ENCODE measurements at regions not wholly inside any gene's neighbourhood (a gene's known extent, or its start where the extent isn't known, plus 50 kb on each side); places are given as distances from the start of the nearest gene placed in this dataset.

- DNase-seq (ENCODE audit: low spot score in 2 of 2) (no peak), FAIRE-seq (no peak)
These were observed 292.1 kb downstream of the SOX11 start for GRCh38 chr2:5984273-5984655.

GRCh38 chr2:5984946-5985345 lies 292.8 kb downstream of the SOX11 start:
- FAIRE-seq (no peak), DNase-seq (ENCODE audit: low spot score in 2 of 2) (no peak)

GRCh38 chr2:5985536-5986385 lies 293.6 kb downstream of the SOX11 start:
- FAIRE-seq (no peak), DNase-seq (ENCODE audit: low spot score in 2 of 2) (no peak)

GRCh38 chr2:5986801-5987787 lies 294.9 kb downstream of the SOX11 start:
- DNase-seq (ENCODE audit: low spot score in 2 of 2), result no peak
- no peak for FAIRE-seq

GRCh38 chr2:5988120-5988519 lies 295.9 kb downstream of the SOX11 start:
- FAIRE-seq (no peak), DNase-seq (ENCODE audit: low spot score in 2 of 2) (no peak)

GRCh38 chr2:5990086-5990485 lies 297.9 kb downstream of the SOX11 start:
- no peak for DNase-seq (ENCODE audit: low spot score in 2 of 2)

GRCh38 chr2:5991305-5991968 lies 299.3 kb downstream of the SOX11 start:
- DNase-seq (ENCODE audit: low spot score in 2 of 2) (no peak), FAIRE-seq (no peak)

More at GRCh38 chr2:5990086-5990485, 297.9 kb downstream of the SOX11 start:
- no peak for FAIRE-seq

GRCh38 chr2:5995832-5996231 lies 303.6 kb downstream of the SOX11 start:
- DNase-seq (ENCODE audit: low spot score in 2 of 2) (no peak), FAIRE-seq (no peak)

- no peak for FAIRE-seq
- no peak for DNase-seq (ENCODE audit: low spot score in 2 of 2)
These were observed 316.0 kb downstream of the SOX11 start for GRCh38 chr2:6008186-6008585.

- FAIRE-seq (no peak), DNase-seq (ENCODE audit: low spot score in 2 of 2) (no peak)
These were observed 316.5 kb downstream of the SOX11 start for GRCh38 chr2:6008726-6009125.

GRCh38 chr2:6010163-6010562 lies 318.0 kb downstream of the SOX11 start:
- FAIRE-seq, result no peak
- DNase-seq (ENCODE audit: low spot score in 2 of 2), result no peak

GRCh38 chr2:6011921-6012320 lies 319.7 kb downstream of the SOX11 start:
- FAIRE-seq, result no peak

GRCh38 chr2:6017736-6018286 lies 325.6 kb downstream of the SOX11 start:
- FAIRE-seq, result no peak
- no peak for DNase-seq (ENCODE audit: low spot score in 2 of 2)

More at GRCh38 chr2:6011921-6012320, 319.7 kb downstream of the SOX11 start:
- DNase-seq (ENCODE audit: low spot score in 2 of 2), result no peak

- FAIRE-seq, result no peak
- DNase-seq (ENCODE audit: low spot score in 2 of 2), result no peak
These were observed 332.0 kb downstream of the SOX11 start for GRCh38 chr2:6024229-6024628.

GRCh38 chr2:6024784-6025183 lies 332.6 kb downstream of the SOX11 start:
- DNase-seq (ENCODE audit: low spot score in 2 of 2) (no peak), FAIRE-seq (no peak)

- DNase-seq (ENCODE audit: low spot score in 2 of 2) (no peak), FAIRE-seq (no peak)
These were observed 333.2 kb downstream of the SOX11 start for GRCh38 chr2:6025391-6025790.

- no peak for DNase-seq (ENCODE audit: low spot score in 2 of 2)
- no peak for FAIRE-seq
These were observed 334.9 kb downstream of the SOX11 start for GRCh38 chr2:6027066-6027465.

- FAIRE-seq (no peak), DNase-seq (ENCODE audit: low spot score in 2 of 2) (no peak)
These were observed 339.1 kb downstream of the SOX11 start for GRCh38 chr2:6031200-6031867.

GRCh38 chr2:6036211-6036610 lies 344.0 kb downstream of the SOX11 start:
- DNase-seq (ENCODE audit: low spot score in 2 of 2), result no peak
- FAIRE-seq, result no peak

GRCh38 chr2:6043238-6043637 lies 351.1 kb downstream of the SOX11 start:
- FAIRE-seq, result no peak
- DNase-seq (ENCODE audit: low spot score in 2 of 2), result no peak
